ENCODE measurements at regions not wholly inside any gene's neighbourhood (a gene's known extent, or its start where the extent isn't known, plus 50 kb on each side); places are given as distances from the start of the nearest gene placed in this dataset.

DNA sequence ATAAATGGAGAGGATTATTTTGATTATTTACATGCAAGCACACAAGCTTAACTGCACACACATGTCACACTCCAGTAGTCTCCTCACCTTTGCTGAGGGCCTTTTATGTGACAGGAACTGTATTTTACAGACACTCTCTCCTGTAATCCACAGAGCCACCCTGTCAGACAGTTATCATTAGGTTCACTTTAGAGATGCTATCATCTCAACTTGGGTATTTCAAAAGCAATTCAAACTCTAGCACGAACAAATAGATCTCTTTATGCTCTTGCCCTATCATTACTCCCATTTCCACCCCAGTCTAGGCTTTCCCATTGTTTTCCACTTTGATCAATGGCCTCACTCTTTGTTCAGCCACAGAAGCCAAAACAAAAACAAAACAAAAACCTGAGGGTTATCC is 281.2 kb upstream of the EPHA4 start (continued):
- TF ChIP-seq RAD21 (IDR thresholded peaks at IDR 0.05 in 1 of 2, conservative IDR thresholded peaks at IDR 0.05 in 1 of 2; ENCODE audit: low read depth in 2 of 2, low read length in 2 of 2), result no peak
- TF ChIP-seq, protein P1, sequence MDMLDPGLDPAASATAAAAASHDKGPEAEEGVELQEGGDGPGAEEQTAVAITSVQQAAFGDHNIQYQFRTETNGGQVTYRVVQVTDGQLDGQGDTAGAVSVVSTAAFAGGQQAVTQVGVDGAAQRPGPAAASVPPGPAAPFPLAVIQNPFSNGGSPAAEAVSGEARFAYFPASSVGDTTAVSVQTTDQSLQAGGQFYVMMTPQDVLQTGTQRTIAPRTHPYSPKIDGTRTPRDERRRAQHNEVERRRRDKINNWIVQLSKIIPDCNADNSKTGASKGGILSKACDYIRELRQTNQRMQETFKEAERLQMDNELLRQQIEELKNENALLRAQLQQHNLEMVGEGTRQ (IDR thresholded peaks at IDR 0.05; ENCODE audit: low read length), result no peak

All from H1 (cell line).